Fibroblast of villous mesenchyme (primary cell): ENCODE measurements at regions not wholly inside any gene's neighbourhood (a gene's known extent, or its start where the extent isn't known, plus 50 kb on each side); places are given as distances from the start of the nearest gene placed in this dataset.

ENCODE experiments used
- DNase-seq: peaks from one replicate; pipeline ENCODE4 v3.0.0-alpha.2; 2010; ENCODE audit warnings: low read depth
- H3K4me3 ChIP-seq: 2 replicates; pipeline ENCODE4 v1.5.1; 2011; ENCODE audit warnings: low read depth, mild to moderate bottlenecking, low read length
- CTCF ChIP-seq: IDR thresholded peaks from 2 replicates; pipeline ENCODE4 v1.5.1; 2012; ENCODE audit warnings: low read depth, mild to moderate bottlenecking, low read length; ENCODE audit not compliant: insufficient read depth

- TF ChIP-seq CTCF, result no peak
- DNase-seq, result no peak
- no peak overlapping the region for H3K4me3 ChIP-seq
Measured at GRCh38 chr3:64759811-64760210, 72.0 kb upstream of the ADAMTS9 start.

GRCh38 chr3:64756398-64756986 lies 68.7 kb upstream of the ADAMTS9 start:
- TF ChIP-seq CTCF, result no peak
- DNase-seq, result no peak
- no peak overlapping the region for H3K4me3 ChIP-seq

- H3K4me3 ChIP-seq, result no peak overlapping the region
- TF ChIP-seq CTCF, result no peak
- no peak for DNase-seq
Measured at GRCh38 chr3:64748244-64748904, 60.6 kb upstream of the ADAMTS9 start.

GRCh38 chr3:64747679-64748078 lies 59.9 kb upstream of the ADAMTS9 start:
- H3K4me3 ChIP-seq, result no peak overlapping the region
- no peak for DNase-seq
- no peak for TF ChIP-seq CTCF

GRCh38 chr3:64743887-64744243 lies 56.1 kb upstream of the ADAMTS9 start:
- DNase-seq, result no peak
- no peak overlapping the region for H3K4me3 ChIP-seq
- TF ChIP-seq CTCF, result no peak

- TF ChIP-seq CTCF, result no peak
- DNase-seq, result peak; percentile 23
- no peak overlapping the region for H3K4me3 ChIP-seq
Measured at GRCh38 chr3:64743156-64743886, 55.5 kb upstream of the ADAMTS9 start.
